GM21423 (cell line): ENCODE measurements at regions not wholly inside any gene's neighbourhood (a gene's known extent, or its start where the extent isn't known, plus 50 kb on each side); places are given as distances from the start of the nearest gene placed in this dataset.

ENCODE experiments used
- ATAC-seq: cut with Tn5 transposase; IDR thresholded peaks from one replicate; pipeline ENCODE4 v1.9.1; 2021; ENCODE audit warnings: mild to moderate bottlenecking, moderate library complexity; ENCODE audit not compliant: unreplicated experiment

GRCh38 chr14:45381091-45381490, 128.1 kb upstream of the MIS18BP1 start:
- ATAC-seq, result no peak

GRCh38 chr14:45377166-45377565, 124.2 kb upstream of the MIS18BP1 start:
- ATAC-seq, result no peak

DNA sequence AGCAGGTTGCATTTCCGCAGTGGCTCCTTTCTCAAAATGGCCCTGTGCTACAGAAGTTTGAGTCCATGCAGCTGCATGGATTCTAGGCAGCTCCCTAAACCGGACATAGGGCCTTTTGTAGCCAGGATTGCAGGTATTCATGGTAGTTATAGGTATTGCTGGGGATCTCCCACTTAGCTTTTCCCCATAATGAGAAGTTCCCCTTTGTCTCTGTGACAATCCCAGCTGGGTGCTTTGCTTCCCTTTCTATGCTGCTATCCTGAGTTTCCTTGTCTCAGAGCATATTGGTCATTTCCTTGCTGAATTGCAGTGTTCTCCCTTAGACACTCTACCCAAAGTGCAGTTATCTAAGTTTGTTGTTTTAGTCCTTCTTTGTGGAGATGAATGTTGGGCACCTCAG, 120.9 kb upstream of the MIS18BP1 start:
- ATAC-seq, result no peak

- no peak for ATAC-seq
Observed at GRCh38 chr14:45364565-45365156, 111.7 kb upstream of the MIS18BP1 start.

GRCh38 chr14:45362505-45362904, 109.5 kb upstream of the MIS18BP1 start:
- no peak for ATAC-seq

GRCh38 chr14:45361727-45362126, 108.7 kb upstream of the MIS18BP1 start:
- no peak for ATAC-seq

DNA sequence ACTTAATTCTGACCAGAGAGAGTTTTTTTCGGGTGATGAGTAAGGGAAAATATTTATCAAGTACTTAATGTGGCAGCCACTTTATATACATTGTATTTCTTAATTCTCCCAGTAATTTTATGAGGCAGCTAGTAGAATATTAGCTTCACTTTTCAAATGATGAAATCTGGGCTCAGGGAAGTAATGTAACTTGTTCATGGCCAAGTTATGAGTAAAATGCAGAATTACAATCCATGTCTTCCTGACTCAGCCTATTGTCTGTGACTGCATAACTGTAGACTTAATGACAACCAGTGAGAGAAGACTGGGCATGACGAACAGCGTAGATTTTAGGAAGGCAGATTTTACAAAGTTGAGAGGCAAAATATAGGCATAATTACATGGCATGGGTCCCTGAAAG, 106.7 kb upstream of the MIS18BP1 start:
- ATAC-seq, result no peak

DNA sequence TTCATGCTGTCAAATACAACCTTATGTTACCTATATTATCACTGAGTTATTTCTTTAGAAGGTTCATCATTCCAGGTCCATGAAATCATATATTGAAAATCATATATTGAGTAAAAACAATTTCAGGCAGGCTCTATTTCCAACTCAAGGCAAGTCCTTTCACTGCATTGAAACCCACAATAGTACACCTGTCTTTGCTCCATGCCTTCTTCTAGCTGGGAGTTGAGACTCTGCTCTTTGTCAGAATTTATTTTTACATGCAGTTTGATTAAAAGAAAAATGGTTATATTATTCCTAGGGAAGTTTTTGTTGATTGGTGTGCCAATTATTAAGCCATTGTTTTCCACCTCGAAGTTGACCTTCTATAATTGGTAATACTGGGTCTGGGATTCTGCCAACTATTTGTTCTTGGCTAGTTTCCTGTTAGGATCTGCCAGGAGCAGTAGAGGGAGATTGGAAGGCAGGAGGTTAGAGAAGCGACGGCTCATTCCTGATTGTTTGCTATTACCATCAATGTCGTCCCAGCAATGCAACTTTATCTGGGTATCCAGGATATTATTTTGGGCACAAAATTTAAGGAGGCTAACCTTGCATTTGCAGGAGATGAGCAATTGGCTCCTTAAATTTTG, 79.5 kb upstream of the MIS18BP1 start:
- ATAC-seq, result no peak

DNA sequence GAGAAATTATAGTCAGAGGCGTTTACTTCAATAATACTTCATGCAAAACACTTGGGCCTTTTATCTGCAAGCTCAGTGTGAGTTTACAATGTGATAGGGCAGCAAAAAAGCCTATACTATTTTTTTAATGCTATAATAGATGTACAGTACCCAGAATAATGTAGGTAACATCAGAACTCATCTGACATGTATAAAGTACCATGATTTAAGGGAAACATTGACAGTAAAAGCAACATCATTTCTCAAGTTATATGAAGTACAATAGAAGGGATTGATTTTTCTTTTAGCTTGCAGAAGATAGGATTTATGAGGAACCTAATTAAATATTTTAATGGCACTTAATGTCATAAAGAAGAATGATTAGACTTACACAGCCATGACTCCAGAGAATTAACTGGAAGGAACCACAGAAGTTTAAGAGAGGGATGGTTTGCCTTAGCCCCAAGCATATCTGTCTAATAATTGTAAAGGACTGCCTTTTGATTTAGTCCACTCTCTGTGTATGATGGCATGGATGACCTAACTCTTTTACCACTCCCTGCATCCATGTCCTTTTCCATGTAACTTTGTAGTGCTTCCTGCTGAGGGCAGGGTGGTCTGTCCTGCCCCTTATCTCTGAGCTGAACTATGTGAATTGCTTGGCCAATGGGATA, 55.9 kb upstream of the MIS18BP1 start:
- ATAC-seq, result no peak
